NCI-H1105 treated with DMSO at 0.1 percent for 48 hours (cell line): ENCODE measurements at regions not wholly inside any gene's neighbourhood (a gene's known extent, or its start where the extent isn't known, plus 50 kb on each side); places are given as distances from the start of the nearest gene placed in this dataset.

Experiments used
- DNase-seq: peaks from one replicate; lab custom pipeline; 2025; lab: John Stamatoyannopoulos, UW

GRCh38 chr11:134763030-134763388 lies 351.0 kb upstream of the B3GAT1 start:
- DNase-seq = no peak

- DNase-seq = no peak
Measured at GRCh38 chr11:134762248-134763029, 350.4 kb upstream of the B3GAT1 start.

DNA sequence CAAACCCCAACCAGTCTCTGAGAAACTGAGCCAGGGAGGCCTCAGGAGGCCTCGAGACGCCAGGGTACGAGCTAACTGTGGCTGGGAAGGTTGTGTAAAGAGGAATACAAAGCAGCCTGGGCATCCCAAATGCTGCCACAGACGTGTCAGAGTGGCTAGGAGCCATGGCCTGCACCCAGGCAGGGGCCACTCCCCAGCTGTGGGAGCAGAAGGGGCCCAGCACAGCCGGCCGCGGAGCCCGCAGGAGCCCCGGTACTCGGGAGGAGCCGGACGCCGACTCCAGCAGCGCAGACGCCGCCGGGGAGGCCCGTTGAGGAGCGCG lies 349.8 kb upstream of the B3GAT1 start:
- DNase-seq = no peak

DNA sequence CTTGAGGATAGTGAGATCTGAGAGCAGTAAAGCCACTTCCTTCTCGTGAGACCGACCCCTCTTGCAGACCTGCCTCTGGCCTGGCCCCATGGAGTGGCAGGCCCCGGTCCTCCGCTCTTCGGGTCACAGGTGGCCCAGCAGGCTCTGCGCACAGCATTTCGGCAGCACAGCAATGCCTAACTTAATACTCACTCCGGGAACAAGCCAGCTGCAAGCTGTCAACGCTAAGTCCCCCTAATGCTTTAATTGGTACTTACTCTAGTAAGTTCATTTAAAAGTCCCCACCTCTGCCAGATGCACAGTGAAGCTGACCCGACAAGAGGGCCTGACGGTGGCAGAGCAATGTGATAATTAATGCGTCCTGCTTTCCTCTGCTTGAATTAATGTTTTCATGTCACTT lies 349.3 kb upstream of the B3GAT1 start:
- no peak for DNase-seq

DNA sequence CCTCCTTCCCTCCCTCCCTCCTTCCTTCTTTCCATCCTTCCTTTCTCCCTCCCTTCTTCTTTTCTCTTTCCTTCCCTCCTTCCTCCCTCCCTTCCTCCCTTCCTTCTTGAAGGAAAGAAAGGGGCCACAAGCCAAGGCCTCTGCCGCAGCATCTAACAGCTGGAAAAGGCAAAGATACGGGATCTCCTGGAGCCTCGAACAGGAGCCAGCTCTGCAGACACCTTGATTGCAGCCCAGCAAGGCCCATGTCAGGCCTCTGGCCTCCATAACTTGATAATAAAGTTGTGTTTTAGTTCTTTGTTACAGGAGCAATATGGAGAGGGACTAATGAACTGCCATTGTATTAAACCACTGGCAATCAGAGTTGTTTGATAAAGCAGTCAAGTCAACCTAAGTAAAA lies 348.9 kb upstream of the B3GAT1 start:
- DNase-seq = no peak

- DNase-seq = no peak
Measured at GRCh38 chr11:134760299-134760698, 348.3 kb upstream of the B3GAT1 start.

GRCh38 chr11:134759855-134760254 lies 347.8 kb upstream of the B3GAT1 start:
- no peak for DNase-seq

DNA sequence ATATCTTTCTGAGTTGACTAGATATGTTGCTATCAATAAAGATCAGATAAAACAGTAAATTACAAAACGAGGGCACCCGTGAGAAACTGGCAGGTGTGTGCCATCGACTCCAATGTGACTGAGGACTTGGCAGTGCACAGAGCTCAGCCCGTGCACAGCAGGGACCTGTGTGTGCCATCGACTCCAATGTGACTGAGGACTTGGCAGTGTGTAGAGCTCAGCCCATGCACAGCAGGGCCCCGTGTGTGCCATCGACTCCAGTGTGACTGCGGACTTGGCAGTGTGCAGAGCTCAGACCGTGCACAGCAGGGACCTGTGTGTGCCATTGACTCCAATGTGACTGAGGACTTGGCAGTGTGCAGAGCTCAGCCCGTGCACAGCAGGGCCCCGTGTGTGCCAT lies 347.2 kb upstream of the B3GAT1 start:
- no peak for DNase-seq

GRCh38 chr11:134758342-134758931 lies 346.4 kb upstream of the B3GAT1 start:
- DNase-seq = no peak

DNA sequence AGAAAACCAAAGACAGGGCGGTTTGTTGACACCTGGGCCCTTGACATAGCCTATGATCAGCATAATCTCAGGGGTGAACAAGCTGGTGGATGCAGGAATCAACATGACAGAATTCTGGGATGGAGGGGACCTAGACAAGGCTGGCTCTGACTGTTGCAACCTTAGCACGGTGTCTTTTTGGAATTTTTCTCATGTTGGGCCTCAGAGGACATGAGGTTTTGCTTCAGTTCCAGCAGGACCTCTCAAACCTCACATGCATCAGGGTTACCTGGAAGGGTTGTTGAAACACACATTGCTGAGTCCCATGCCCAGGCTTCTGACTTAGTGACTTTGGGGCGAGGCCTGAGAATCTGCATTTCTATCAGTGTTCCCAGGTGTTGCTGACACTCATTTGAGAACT lies 345.6 kb upstream of the B3GAT1 start:
- no peak for DNase-seq

DNA sequence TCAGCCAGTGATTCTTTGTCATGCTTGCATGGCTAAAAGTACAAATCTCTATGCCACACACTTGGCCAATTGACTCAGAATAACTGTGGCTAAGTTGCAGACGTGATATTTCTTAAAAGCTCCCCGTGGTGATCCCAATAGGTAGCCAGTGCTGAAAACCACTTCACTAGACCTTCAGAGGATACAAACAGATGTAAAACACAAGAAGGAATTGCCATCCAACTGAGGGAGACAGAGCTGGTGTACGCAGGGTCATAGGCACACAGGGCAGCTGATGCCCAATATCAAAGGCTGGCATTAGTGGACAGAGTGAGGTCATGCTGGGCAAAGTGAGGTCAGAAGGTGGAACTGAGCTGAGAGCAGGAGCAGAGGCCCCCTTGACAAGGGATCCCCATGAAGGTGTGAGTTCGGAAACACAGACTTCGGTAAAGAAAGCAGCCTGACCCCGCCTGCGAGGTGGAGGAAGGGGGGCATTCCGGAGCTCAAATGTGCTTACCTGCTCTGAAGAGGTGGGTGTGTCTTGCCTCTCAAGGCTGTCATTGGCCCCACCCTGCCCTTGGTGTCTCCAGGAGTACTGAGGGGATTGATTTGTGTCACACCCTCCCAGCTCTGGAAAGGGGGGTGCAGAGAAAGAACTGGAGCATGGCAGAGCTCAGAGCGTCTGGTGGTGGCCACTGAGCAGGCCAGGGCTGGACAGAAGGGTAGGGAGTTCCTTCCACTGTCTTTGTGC lies 344.9 kb upstream of the B3GAT1 start:
- DNase-seq = no peak

DNA sequence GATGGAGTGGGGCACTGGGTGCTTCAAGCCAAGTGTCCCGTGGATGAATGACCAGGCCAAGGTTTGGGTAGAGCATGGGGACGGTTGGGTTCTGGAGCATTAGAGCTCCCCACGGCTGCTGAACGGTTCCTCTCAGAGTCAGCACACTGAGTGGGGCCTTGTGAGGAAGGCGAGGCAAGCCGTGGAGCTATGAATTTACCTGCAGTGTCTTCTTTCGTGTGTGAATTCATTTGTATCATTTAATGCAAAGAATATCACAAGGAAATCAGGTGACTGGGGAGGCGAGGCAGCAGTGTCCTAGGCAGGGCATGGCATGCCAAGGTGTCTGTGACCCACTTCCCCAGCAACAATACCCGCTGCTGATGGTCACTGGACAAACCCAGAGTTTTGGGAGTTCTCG lies 343.5 kb upstream of the B3GAT1 start:
- no peak for DNase-seq

DNA sequence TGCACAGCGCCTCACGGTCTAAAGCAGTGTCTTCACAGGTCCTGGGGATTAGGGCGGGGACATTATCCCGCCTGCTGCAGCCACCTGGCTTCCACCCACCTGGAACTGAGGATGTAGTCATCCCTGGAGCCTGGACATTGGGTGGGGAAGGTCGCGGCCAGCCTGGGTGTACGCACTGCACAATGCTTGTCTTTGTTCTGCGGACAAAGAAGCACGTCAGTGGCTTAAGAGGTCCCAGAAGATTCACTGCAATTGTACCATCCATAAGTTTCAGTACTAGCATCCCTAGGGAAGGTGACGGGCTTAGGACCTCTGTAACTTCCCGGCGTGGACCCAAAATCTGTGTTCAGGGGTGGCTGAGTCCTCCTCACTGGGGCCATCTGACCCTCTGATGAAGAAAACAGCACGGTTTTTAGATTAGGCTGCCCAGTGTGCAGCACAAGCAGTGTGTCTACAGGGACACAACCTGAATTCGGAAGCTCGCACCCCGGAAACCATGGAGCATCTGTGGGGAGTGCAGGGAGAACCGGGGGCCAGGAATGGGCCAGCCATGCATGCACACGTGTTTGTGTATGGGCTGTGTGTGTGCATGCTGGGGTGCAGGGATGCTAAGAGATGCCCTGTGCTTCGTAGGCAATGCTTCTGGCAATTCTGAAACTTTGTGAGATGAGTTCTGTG lies 342.6 kb upstream of the B3GAT1 start:
- DNase-seq = no peak

- DNase-seq = no peak
Measured at GRCh38 chr11:134753771-134754520, 341.9 kb upstream of the B3GAT1 start.

DNA sequence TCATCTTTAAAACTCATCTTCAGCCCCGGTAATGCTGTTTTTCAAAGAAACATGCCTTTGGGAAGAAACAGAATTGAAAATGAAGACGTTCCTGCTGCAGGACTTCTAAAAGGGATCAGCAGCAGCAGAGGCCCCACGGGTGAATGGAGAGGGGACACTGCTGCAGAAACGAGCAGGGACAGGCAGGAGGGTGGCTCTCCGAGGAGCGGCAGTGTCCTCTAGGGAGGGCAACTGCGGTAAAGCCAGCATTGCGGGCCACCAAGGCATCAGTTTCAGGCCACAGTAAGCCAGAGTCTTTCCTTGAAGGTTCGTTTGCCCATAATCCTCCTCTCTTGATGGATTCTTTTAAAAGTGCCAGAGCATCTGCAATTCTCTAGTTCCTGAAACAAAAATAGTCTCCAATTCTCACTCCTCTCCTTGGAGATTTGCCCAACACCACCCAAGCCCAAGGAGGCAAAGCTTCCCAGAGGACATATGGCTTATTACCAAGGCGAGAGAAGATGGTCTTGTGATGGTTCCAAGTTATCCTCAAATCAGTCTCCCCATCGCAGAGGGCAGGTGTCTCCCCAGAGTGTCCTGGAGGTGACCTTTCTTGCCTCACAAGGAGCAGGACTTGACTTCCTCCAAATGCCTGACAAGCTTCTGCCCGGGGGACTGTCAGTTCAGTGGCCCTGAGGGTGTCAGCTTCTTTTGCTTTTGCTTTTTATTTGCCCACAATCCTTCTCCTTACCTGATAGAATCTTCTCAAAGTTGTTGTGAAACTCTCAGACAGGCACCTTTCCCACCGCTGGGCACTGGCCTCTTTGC lies 341.1 kb upstream of the B3GAT1 start:
- no peak for DNase-seq

- no peak for DNase-seq
Measured at GRCh38 chr11:134752526-134752925, 340.5 kb upstream of the B3GAT1 start.

GRCh38 chr11:134751766-134752165 lies 339.7 kb upstream of the B3GAT1 start:
- DNase-seq = no peak

DNA sequence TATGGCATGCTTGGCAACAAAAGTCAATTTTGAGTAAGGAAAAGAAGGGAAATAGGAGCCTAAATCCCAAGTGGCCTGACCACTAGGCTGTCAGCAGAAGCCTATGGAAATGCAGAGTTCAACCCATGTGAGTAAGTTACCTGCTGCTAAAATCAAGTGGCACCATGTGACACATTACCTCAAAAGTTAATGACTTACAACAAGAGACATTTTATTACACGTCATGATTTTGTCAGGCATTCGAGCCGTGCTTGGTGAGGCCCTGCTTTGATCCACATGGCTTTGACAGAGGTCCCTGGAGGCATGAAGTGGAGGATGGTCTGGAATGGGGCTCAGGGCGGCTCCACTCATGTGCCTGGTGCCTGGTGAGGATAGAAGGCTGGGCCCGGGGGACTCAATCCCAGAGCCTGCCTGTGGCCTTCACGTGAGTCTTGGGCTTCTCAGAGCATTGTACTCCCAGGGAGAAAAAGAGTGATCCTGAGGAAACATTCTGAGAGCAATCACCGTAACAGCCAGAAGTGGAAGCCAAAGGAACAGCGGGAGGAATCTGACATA lies 339.1 kb upstream of the B3GAT1 start:
- DNase-seq = no peak

DNA sequence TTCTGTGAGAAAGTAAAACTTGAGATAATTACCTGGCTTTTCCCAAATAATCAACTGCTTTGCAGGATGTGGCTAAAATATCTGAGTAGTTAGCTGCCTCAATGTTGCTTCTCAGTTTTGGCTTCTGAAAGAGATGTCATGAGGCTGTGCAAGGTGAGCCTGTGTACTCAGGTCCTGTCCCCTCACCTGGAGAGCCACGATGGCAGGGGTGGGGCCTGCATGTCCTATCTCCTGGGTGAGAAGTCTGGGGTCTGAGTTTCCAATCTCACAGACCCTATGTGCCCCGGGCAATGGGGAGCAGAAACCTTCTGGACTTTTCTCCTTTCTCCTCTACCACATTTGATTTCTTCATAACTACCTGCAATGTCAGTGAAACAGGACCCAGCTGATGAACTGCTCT lies 338.6 kb upstream of the B3GAT1 start:
- no peak for DNase-seq

DNA sequence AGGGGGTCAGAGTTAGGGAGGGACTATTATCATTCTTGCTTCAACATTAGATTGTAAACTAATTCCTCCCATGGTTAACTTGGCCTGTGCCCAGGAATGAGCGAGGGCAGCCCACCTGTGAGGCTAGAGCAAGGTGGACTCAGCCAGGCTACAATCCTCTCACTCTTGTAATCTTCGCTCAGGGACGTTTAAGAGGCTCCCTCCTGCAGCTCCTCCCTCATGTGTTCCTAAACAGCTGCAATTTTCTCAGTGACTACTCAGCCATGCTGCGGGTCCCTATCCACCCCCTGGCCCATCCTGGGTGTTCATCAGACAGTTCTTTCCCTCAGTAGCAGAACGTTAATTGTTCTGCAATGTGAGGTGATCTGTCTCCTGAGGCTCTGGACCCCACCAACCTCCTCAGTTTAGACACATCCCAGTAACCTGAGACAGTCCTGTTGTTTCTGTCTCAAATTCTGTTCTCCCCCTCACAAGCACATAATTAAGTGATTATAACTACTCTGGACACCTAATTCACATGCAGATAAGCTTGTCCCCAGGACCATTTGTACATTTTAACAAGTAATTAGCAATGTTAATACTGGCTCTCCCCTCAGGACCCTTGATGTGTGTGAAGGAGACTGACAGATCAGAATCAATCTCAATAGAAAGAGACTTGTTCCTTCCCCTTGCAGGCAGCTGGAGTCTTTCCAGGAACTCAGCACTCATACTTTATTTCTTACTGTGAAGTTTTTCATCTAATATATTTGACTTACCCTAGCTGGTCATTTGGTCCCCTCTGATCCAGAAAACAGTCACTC lies 337.2 kb upstream of the B3GAT1 start:
- no peak for DNase-seq
